ENCODE measurements at regions not wholly inside any gene's neighbourhood (a gene's known extent, or its start where the extent isn't known, plus 50 kb on each side); places are given as distances from the start of the nearest gene placed in this dataset.

DNA sequence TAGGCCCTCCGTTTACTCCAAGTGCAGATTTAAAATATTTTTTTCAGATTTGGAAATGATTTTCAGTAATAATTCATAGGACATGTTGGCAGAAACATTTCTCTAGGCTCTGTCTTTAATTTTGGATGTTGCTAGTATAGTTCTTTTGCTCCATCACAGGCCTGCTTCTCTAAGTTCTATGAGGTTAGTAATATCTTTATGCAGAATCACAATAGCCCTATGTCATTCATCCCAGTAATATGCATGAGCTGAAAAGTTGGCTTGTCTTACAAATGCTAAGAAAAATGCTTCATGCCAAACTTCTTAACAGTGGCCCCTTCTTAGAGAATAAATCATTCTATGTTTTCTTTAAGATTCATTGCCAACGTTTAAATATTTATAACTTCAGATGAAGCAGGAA is 148.3 kb upstream of the TLL1 start:
- ChIA-PET CTCF (no interaction called here), POLR2A (no interaction called here)
- no peak overlapping the region for H3K4me2 ChIP-seq (ENCODE audit: insufficient read depth, low read length)
- no peak overlapping the region for H3K4me3 ChIP-seq (replicated peaks in 1 of 3; ENCODE audit: insufficient read depth in 1 of 3, low read depth in 1 of 3, low read length in 3 of 3)
- intact Hi-C loops (cut with micrococcal nuclease) = no loop called here
- H3K27me3 ChIP-seq (ENCODE audit: control insufficient read depth in 2 of 2, insufficient read depth in 2 of 2, low read length in 2 of 2) = no peaks in the 10 kb centered on the region
- TF ChIP-seq GATA2 (IDR thresholded peaks at IDR 0.05; ENCODE audit: insufficient read depth, insufficient read length, low read depth, low read length) (no peak), CTCF (IDR thresholded peaks at IDR 0.05; ENCODE audit: extremely low read depth in 1 of 2, insufficient read depth in 1 of 2, low read depth in 1 of 2, low read length in 2 of 2) (no peak), MYC (IDR thresholded peaks at IDR 0.05; ENCODE audit: low read depth, low read length) (no peak), FOS (IDR thresholded peaks at IDR 0.05; ENCODE audit: borderline replicate concordance, insufficient read depth, low read length) (no peak), POLR2A (IDR thresholded peaks at IDR 0.05; ENCODE audit: low read depth, low read length) (no peak), POLR2AphosphoS5 (IDR thresholded peaks at IDR 0.05; ENCODE audit: insufficient read depth, low read depth, low read length) (no peak), EZH2 (IDR thresholded peaks at IDR 0.05; ENCODE audit: borderline replicate concordance, low read depth, low read length, severe bottlenecking) (no peak), JUN (IDR thresholded peaks at IDR 0.05; ENCODE audit: borderline replicate concordance, insufficient read depth, insufficient read length, low read depth) (no peak)
- TF ChIP-seq, protein P1, sequence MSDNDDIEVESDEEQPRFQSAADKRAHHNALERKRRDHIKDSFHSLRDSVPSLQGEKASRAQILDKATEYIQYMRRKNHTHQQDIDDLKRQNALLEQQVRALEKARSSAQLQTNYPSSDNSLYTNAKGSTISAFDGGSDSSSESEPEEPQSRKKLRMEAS (IDR thresholded peaks at IDR 0.05; ENCODE audit: insufficient read depth, insufficient read length) = no peak
- H3K79me2 ChIP-seq (ENCODE audit: control insufficient read depth, insufficient read depth, low read length) = no peaks in the 10 kb centered on the region
- H3K36me3 ChIP-seq (ENCODE audit: control insufficient read depth in 2 of 2, extremely low read depth in 1 of 2, insufficient read depth in 2 of 2, low read length in 2 of 2) = no peaks in the 10 kb centered on the region
- no peaks in the 10 kb centered on the region for H3K9me3 ChIP-seq (replicated peaks; ENCODE audit: control insufficient read depth, insufficient read depth, low read length)
- no TSS peak for BruUV-seq (replicated peaks)
- no peak overlapping the region for H2AFZ ChIP-seq (ENCODE audit: low read depth, low read length)
- no peak overlapping the region for H3K9ac ChIP-seq (replicated peaks; ENCODE audit: extremely low read depth, insufficient read depth, low read length)
- no peaks in the 10 kb centered on the region for H4K20me1 ChIP-seq (replicated peaks; ENCODE audit: control insufficient read depth, extremely low read depth, insufficient read depth, low read length)
- no peaks in the 10 kb centered on the region for H3K9me1 ChIP-seq (replicated peaks; ENCODE audit: control insufficient read depth, extremely low read depth, insufficient read depth, low read length)
- no peak for DNase-seq (ENCODE audit: low read depth, low spot score)
- no peak overlapping the region for H3K27ac ChIP-seq (ENCODE audit: insufficient read depth, low read depth, low read length)
- no peaks in the 10 kb centered on the region for H3K4me1 ChIP-seq (ENCODE audit: control insufficient read depth, extremely low read depth, insufficient read depth, low read length)
- FAIRE-seq = no peak
- dilution Hi-C loops (cut with MboI; ENCODE audit: extremely low pct_ligation_motif_present, low sequenced_read_pairs) = no loop called here
